Esophagus muscularis mucosa (tissue), 3 donors: ENCODE measurements at regions not wholly inside any gene's neighbourhood (a gene's known extent, or its start where the extent isn't known, plus 50 kb on each side); places are given as distances from the start of the nearest gene placed in this dataset.

Experiments
- CTCF ChIP-seq, 3 experiments: fragments of 200-600 bp in 2 of 3; fragments of 450-650 bp in 1 of 3; sonication (generic) in 2 of 3; IDR thresholded peaks; one replicate each; pipeline ENCODE4 v1.5.1; 2017 to 2019; ENCODE audit warnings: antibody characterized with exemption in 3 of 3, mild to moderate bottlenecking in 2 of 3, moderate library complexity in 1 of 3
- POLR2AphosphoS5 ChIP-seq, 2 donors: sonication (generic); formaldehyde crosslinking; IDR thresholded peaks; one replicate each; pipeline ENCODE4 v1.6.1; 2017; ENCODE audit warnings: antibody characterized with exemption in 2 of 2

- TF ChIP-seq POLR2AphosphoS5 (IDR thresholded peaks at IDR 0.05) (no peak), CTCF (IDR thresholded peaks at IDR 0.05) (no peak)
These were observed 376.2 kb upstream of the C2CD4B start for GRCh38 chr15:62541250-62541649.
